K562 (cell line): ENCODE measurements at regions not wholly inside any gene's neighbourhood (a gene's known extent, or its start where the extent isn't known, plus 50 kb on each side); places are given as distances from the start of the nearest gene placed in this dataset.
"Not testable (repeated sequence)": the region's sequence is repeated elsewhere in the genome, so short reads cannot be mapped to it uniquely, and the experiment has no call there.

ENCODE experiments used
- ATAC-seq: fragments of 200-7000 bp; cut with Tn5 transposase; 3 replicates; pipeline ENCODE4 v1.9.1; 2020; ENCODE audit warnings: moderate library complexity
- BruUV-seq: library from RNA; stranded (reverse); fragments of 400-500 nt; replicated peaks from 2 replicates; lab custom pipeline; 2021; lab: Mats Ljungman, UMichigan
- CTCF ChIA-PET: fragments of 300-600 bp; formaldehyde crosslinking; extraction: SDS; loops from one replicate; lab custom pipeline; 2021; ENCODE audit warnings: low intra/inter-chr PET ratio; lab: Yijun Ruan, JAX
- POLR2A ChIA-PET: fragments of 300-600, 350-650 bp; sonication (Branson Sonifier 250); formaldehyde crosslinking; extraction: SDS; loops from one replicate; lab custom pipeline; 2021; ENCODE audit warnings: antibody characterized with exemption, inconsistent platforms; lab: Yijun Ruan, JAX
- DNase-seq, 4 experiments: peaks; one replicate each; pipeline versions ENCODE4 v3.0.0 to v3.0.0-alpha.2; 2011 to 2018; ENCODE audit warnings: low spot score in 3 of 4, mixed read lengths in 3 of 4; ENCODE audit errors: extremely low read depth in 1 of 4
- FAIRE-seq: peaks from 2 replicates; lab custom pipeline; 2011; peaks lifted over from hg19 to GRCh38; lab: Jason Lieb, UNC
- H2AFZ ChIP-seq: 2 replicates; pipeline ENCODE4 v1.6.0; 2011; ENCODE audit warnings: low read depth, low read length, control low read depth, inconsistent platforms
- H3K27ac ChIP-seq: fragments of 200-600 bp; 3 replicates; pipeline ENCODE4 v1.8.0; 2011; ENCODE audit warnings: low read depth, mild to moderate bottlenecking, control low read depth, inconsistent platforms, low read length, moderate library complexity, mixed read lengths; ENCODE audit errors: extremely low read depth
- H3K27me3 ChIP-seq, 2 experiments: fragments of 300-600 bp in 1 of 2; 2 replicates in 1 of 2; 3 replicates in 1 of 2; pipeline versions ENCODE4 v1.6.0 to v1.8.0; 2011; ENCODE audit warnings: inconsistent platforms in 2 of 2, low read length in 2 of 2, mild to moderate bottlenecking in 1 of 2, mixed read lengths in 1 of 2, moderate library complexity in 1 of 2; ENCODE audit not compliant: control insufficient read depth in 2 of 2, insufficient read depth in 2 of 2
- H3K36me3 ChIP-seq: fragments of 300-600 bp; 3 replicates; pipeline ENCODE4 v1.8.0; 2011; ENCODE audit warnings: mild to moderate bottlenecking, low read length, inconsistent platforms; ENCODE audit not compliant: control insufficient read depth, insufficient read depth
- H3K4me1 ChIP-seq, 2 experiments: fragments of 200-600 bp in 1 of 2; replicated peaks in 1 of 2; 2 replicates in 1 of 2; 3 replicates in 1 of 2; pipeline versions ENCODE4 v1.5.1 to v1.8.0; 2011; ENCODE audit warnings: inconsistent platforms in 2 of 2, low read length in 2 of 2, mild to moderate bottlenecking in 1 of 2, mixed read lengths in 1 of 2, moderate library complexity in 1 of 2; ENCODE audit not compliant: control insufficient read depth in 2 of 2, insufficient read depth in 2 of 2
- H3K4me2 ChIP-seq: 2 replicates; pipeline ENCODE4 v1.6.1; 2011; ENCODE audit warnings: low read length, control low read depth, inconsistent platforms, mixed read lengths; ENCODE audit not compliant: insufficient read depth
- H3K4me3 ChIP-seq: fragments of 200-600 bp; sonication (generic), shearing (Covaris generic); 2 replicates; pipeline ENCODE4 v1.5.1; 2016; ENCODE audit warnings: control low read depth, inconsistent platforms
- H3K79me2 ChIP-seq: fragments of 200-600 bp; 3 replicates; pipeline ENCODE4 v1.8.0; 2011; ENCODE audit warnings: low read length, inconsistent platforms; ENCODE audit not compliant: control insufficient read depth, insufficient read depth
- H3K9ac ChIP-seq, 2 experiments: 2 replicates each; pipeline versions ENCODE4 v1.6.0 to v1.6.1; 2011; ENCODE audit warnings: low read depth in 2 of 2, low read length in 2 of 2, control low read depth in 1 of 2, inconsistent platforms in 1 of 2, mild to moderate bottlenecking in 1 of 2, mixed read lengths in 1 of 2; ENCODE audit not compliant: insufficient read depth in 1 of 2
- H3K9me1 ChIP-seq: one replicate; pipeline ENCODE4 v1.6.0; 2011; ENCODE audit warnings: inconsistent platforms, mild to moderate bottlenecking, low read length, moderate library complexity; ENCODE audit not compliant: control insufficient read depth, insufficient read depth
- H3K9me3 ChIP-seq: replicated peaks from 2 replicates; pipeline ENCODE4 v1.5.1; 2011; ENCODE audit warnings: low read depth, low read length, inconsistent platforms; ENCODE audit not compliant: control insufficient read depth, insufficient read depth
- H4K20me1 ChIP-seq: replicated peaks from 2 replicates; pipeline ENCODE4 v1.6.1; 2011; ENCODE audit warnings: low read length, inconsistent platforms, mixed read lengths; ENCODE audit not compliant: control insufficient read depth, insufficient read depth
- RFX1 ChIP-seq: fragments of 450-650 bp; IDR thresholded peaks from 2 replicates; pipeline ENCODE4 v1.6.1; 2016; ENCODE audit warnings: mild to moderate bottlenecking, moderate library complexity
- WGBS: fragments of 100-300 bp; shearing (Covaris generic); methylation state at CpG from one replicate; pipeline ENCODE4 v1.1.6; 2016; ENCODE audit warnings: low coverage, mixed read lengths; ENCODE audit not compliant: insufficient coverage; ENCODE audit errors: missing lambda C conversion rate; 5-methylcytosine and 5-hydroxymethylcytosine counted together
- in situ Hi-C: fragments of 300-500 bp; cut with MboI; formaldehyde crosslinking; loops from 4 replicates; pipeline ENCODE4 v1.15.0; 2018; ENCODE audit warnings: inconsistent platforms, mixed read lengths
- intact Hi-C: fragments of 100-400 bp; cut with micrococcal nuclease; formaldehyde crosslinking; loops from 2 replicates; pipeline ENCODE4 v1.14.2; 2022

DNA sequence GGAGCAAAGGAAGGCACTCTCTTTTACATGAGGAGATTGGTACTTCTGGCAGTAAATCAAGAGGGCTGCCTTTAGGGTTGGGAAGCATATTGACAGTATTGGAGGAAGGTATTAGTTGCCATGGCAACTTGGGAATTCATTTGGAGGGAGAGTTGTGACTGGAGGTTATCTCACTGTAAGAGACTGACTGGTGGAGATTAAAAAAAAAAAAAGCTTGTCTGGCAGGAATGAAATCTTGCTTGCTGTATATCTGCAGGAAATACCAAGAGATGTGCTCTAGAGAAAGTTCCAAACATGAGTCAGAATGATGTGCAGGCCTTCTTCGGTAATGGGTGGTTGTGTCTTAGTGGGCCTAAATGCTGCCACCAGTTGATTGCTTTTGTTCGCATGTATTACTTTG lies 59.1 kb downstream of the SRGAP2 start:
- no CpG with 5 or more reads among the region's 2 CpGs for WGBS
- TF ChIP-seq RFX1 = peak; percentile 55
- peak; percentile 51; the same call in 2 of the 3 replicates for ATAC-seq

DNA sequence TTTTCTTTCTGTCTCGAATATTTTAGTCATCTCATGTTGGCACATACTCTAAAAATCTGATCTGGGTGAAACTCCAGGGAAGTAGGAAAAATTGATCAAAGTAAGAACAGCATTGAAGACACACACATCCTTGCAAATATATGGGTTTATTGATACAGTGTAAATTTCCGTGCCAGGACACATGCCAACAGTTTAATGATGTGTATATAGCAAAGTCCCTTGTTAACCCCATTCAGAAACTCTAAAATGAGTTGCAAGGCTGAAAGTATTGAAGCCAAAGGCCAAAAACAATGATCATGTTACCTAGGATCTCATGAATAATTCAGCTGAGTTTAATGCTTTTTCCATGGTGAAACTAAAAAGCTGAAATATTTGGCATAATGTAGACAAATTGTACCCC lies 61.6 kb downstream of the SRGAP2 start:
- WGBS = no CpG with 5 or more reads among the region's 2 CpGs
- H2AFZ ChIP-seq, POLR2A ChIA-PET, H3K36me3 ChIP-seq, H3K4me2 ChIP-seq, H3K27me3 ChIP-seq, FAIRE-seq, CTCF ChIA-PET, H3K4me3 ChIP-seq, H3K79me2 ChIP-seq, ATAC-seq, DNase-seq, H3K27ac ChIP-seq, H3K9me3 ChIP-seq, H3K9ac ChIP-seq, H3K4me1 ChIP-seq, BruUV-seq, in situ Hi-C loops, intact Hi-C loops, H4K20me1 ChIP-seq, H3K9me1 ChIP-seq: not testable (repeated sequence)

More for the DNA sequence above, 59.1 kb downstream of the SRGAP2 start:
- H3K4me1 ChIP-seq, H3K4me3 ChIP-seq, H3K9me3 ChIP-seq, POLR2A ChIA-PET, H2AFZ ChIP-seq, intact Hi-C loops, H3K27me3 ChIP-seq, H4K20me1 ChIP-seq, H3K9me1 ChIP-seq, H3K4me2 ChIP-seq, FAIRE-seq, H3K36me3 ChIP-seq, H3K27ac ChIP-seq, H3K9ac ChIP-seq, CTCF ChIA-PET, H3K79me2 ChIP-seq, DNase-seq, BruUV-seq, in situ Hi-C loops: not testable (repeated sequence)

DNA sequence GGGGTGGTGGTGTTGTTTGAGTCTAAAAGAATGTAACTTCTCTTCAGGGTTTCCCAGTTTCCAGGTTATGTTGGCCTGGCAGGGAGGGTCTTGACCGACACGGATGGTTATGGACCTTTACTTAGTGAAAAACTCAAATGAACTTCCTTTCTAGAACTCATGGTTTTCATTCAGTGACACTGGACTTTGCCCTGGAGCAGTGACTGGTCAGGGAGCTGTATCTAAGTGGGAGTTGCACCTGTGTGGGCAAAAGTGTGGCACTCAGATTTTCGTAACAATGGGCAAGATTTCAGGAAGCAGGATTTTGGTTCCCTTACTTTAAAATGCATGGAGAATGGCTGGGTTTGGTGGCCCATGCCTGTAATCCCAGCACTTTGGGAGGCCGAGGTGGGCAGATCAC lies 67.8 kb downstream of the SRGAP2 start:
- in situ Hi-C loops, H3K36me3 ChIP-seq, H3K4me1 ChIP-seq, H3K27me3 ChIP-seq, intact Hi-C loops, CTCF ChIA-PET, H3K27ac ChIP-seq, DNase-seq, H3K4me2 ChIP-seq, POLR2A ChIA-PET, H3K4me3 ChIP-seq, BruUV-seq, H3K9me1 ChIP-seq, FAIRE-seq, H3K79me2 ChIP-seq, ATAC-seq, H3K9ac ChIP-seq, H2AFZ ChIP-seq, H3K9me3 ChIP-seq, H4K20me1 ChIP-seq: not testable (repeated sequence)
- no CpG with 5 or more reads among the region's 4 CpGs for WGBS

DNA sequence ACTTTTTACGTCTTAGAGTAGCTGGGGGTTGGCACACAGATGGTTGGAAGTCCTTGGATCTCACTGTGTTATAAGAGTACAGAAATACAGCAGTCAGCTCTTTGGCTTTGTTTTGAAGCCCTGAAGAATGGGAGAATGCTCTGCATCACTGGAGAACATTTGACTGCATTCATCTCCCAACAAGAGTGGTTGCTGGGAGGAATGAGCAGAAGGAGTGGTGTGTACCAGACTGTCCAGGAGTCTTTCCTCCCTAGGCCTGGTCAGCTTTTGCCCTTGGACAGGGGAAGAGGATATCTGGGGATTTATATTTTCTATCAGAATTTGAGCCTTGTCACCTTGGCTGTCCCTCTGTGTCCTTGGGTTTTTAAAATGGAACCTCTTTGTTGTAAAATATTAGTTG lies 69.8 kb downstream of the SRGAP2 start:
- H3K4me1 ChIP-seq, H3K9me1 ChIP-seq, H3K4me3 ChIP-seq, H4K20me1 ChIP-seq, intact Hi-C loops, H3K27ac ChIP-seq, in situ Hi-C loops, POLR2A ChIA-PET, H3K79me2 ChIP-seq, H2AFZ ChIP-seq, BruUV-seq, DNase-seq, CTCF ChIA-PET, H3K4me2 ChIP-seq, FAIRE-seq, H3K27me3 ChIP-seq, H3K9ac ChIP-seq, H3K36me3 ChIP-seq, H3K9me3 ChIP-seq: not testable (repeated sequence)
- ATAC-seq = peak; percentile 43
- WGBS = no CpG with 5 or more reads among the region's 1 CpG
